PC-3 (cell line): ENCODE measurements at regions not wholly inside any gene's neighbourhood (a gene's known extent, or its start where the extent isn't known, plus 50 kb on each side); places are given as distances from the start of the nearest gene placed in this dataset.
A peak's percentile ranks its signal among the peaks of the same experiment; 100 is the strongest.

Source experiments
- ATAC-seq: fragments of 200-7000 bp; cut with Tn5 transposase; 2 replicates; pipeline ENCODE4 v1.9.1; 2020; ENCODE audit warnings: mild to moderate bottlenecking, moderate library complexity
- BruUV-seq: library from RNA; stranded (reverse); fragments of 400-500 nt; replicated peaks from 2 replicates; lab custom pipeline; 2021; lab: Mats Ljungman, UMichigan
- CTCF ChIA-PET: fragments of 300-600 bp; sonication (Branson Sonifier 250); formaldehyde crosslinking; loops from one replicate; lab custom pipeline; 2022; ENCODE audit warnings: antibody characterized with exemption; lab: Charles Lee
- POLR2A ChIA-PET: fragments of 300-600 bp; sonication (Branson Sonifier 250); formaldehyde crosslinking; loops from one replicate; lab custom pipeline; 2022; ENCODE audit warnings: antibody characterized with exemption; ENCODE audit not compliant: unreplicated experiment; lab: Charles Lee
- DNase-seq: peaks from one replicate; pipeline ENCODE4 v3.0.0-alpha.2; 2015
- H2AFZ ChIP-seq: fragments of 300-600 bp; sonication (generic); 2 replicates; pipeline ENCODE4 v1.6.0; 2016; ENCODE audit warnings: antibody characterized with exemption, low read length
- H3F3A ChIP-seq: fragments of 300-600 bp; sonication (generic); one replicate; pipeline ENCODE4 v1.6.0; 2017; ENCODE audit warnings: antibody characterized with exemption, low read length, control low read depth, mild to moderate bottlenecking; ENCODE audit not compliant: unreplicated experiment
- H3K27ac ChIP-seq: fragments of 300-600 bp; sonication (generic); 2 replicates; pipeline ENCODE4 v1.5.1; 2016; ENCODE audit warnings: mild to moderate bottlenecking, low read length
- H3K27me3 ChIP-seq: fragments of 300-600 bp; sonication (generic); 2 replicates; pipeline ENCODE4 v1.6.1; 2016; ENCODE audit warnings: low read length, mixed read lengths
- H3K36me3 ChIP-seq: fragments of 300-600 bp; sonication (generic); 2 replicates; pipeline ENCODE4 v1.6.1; 2016; ENCODE audit warnings: low read depth, mixed run types, low read length, mixed read lengths
- H3K4me1 ChIP-seq: fragments of 300-600 bp; sonication (generic); 2 replicates; pipeline ENCODE4 v1.5.1; 2016; ENCODE audit warnings: low read length; ENCODE audit not compliant: insufficient read depth
- H3K4me2 ChIP-seq: fragments of 300-600 bp; sonication (generic); 2 replicates; pipeline ENCODE4 v1.6.0; 2016; ENCODE audit warnings: low read length
- H3K4me3 ChIP-seq: fragments of 300-600 bp; sonication (generic); 2 replicates; pipeline ENCODE4 v1.5.1; 2016; ENCODE audit warnings: mild to moderate bottlenecking, low read length, mixed read lengths
- H3K79me2 ChIP-seq: fragments of 300-600 bp; sonication (generic); 2 replicates; pipeline ENCODE4 v1.6.1; 2017; ENCODE audit warnings: low read length, mixed read lengths
- H3K9ac ChIP-seq: fragments of 300-600 bp; sonication (generic); 2 replicates; pipeline ENCODE4 v1.6.0; 2016; ENCODE audit warnings: mild to moderate bottlenecking, low read length
- H3K9me2 ChIP-seq: fragments of 300-600 bp; sonication (generic); replicated peaks from 2 replicates; pipeline ENCODE4 v1.6.1; 2016; ENCODE audit warnings: mixed run types, low read length, mixed read lengths
- H3K9me3 ChIP-seq: fragments of 300-600 bp; sonication (generic); 2 replicates; pipeline ENCODE4 v1.6.1; 2016; ENCODE audit warnings: low read length, mixed read lengths
- H4K20me1 ChIP-seq: fragments of 300-600 bp; sonication (generic); 2 replicates; pipeline ENCODE4 v1.6.1; 2016; ENCODE audit warnings: low read length, mixed read lengths
- CTCF ChIP-seq: fragments of 300-600 bp; sonication (generic); conservative IDR thresholded peaks from 2 replicates; pipeline ENCODE4 v1.5.1; 2017; ENCODE audit warnings: antibody characterized with exemption, low read depth, mild to moderate bottlenecking, low read length
- EZH2 ChIP-seq: fragments of 300-600 bp; sonication (generic); IDR thresholded peaks from one replicate; pipeline ENCODE4 v1.6.1; 2017; ENCODE audit warnings: antibody characterized with exemption, mild to moderate bottlenecking, low read length; ENCODE audit not compliant: unreplicated experiment
- EZH2phosphoT487 ChIP-seq: fragments of 300-600 bp; sonication (generic); IDR thresholded peaks from 2 replicates; pipeline ENCODE4 v1.6.1; 2018; ENCODE audit warnings: mild to moderate bottlenecking, antibody characterized with exemption, low read length, borderline replicate concordance
- intact Hi-C: fragments of 100-400 bp; cut with micrococcal nuclease; formaldehyde crosslinking; loops from 2 replicates; pipeline ENCODE4 v1.9.0; 2023

GRCh38 chr3:152915695-152916094 lies 80.8 kb downstream of the P2RY1 start:
- DNase-seq (peak; percentile 12), ATAC-seq (no peak; the same call in 1 of the 2 replicates)
- Histone ChIP-seq H2AFZ (no peak overlapping the region), H4K20me1 (no peaks in the 10 kb centered on the region), H3K9me2 (no peaks in the 10 kb centered on the region), H3K4me2 (no peak overlapping the region), H3K79me2 (no peaks in the 10 kb centered on the region), H3K9ac (no peak overlapping the region), H3K4me3 (no peak overlapping the region), H3K27ac (no peak overlapping the region), H3K27me3 (no peaks in the 10 kb centered on the region), H3K36me3 (no peaks in the 10 kb centered on the region), H3F3A (no peaks in the 10 kb centered on the region), H3K9me3 (no peaks in the 10 kb centered on the region), H3K4me1 (no peaks in the 10 kb centered on the region)
- TF ChIP-seq EZH2phosphoT487 (no peak), EZH2 (no peak), CTCF (no peak)
- CTCF ChIA-PET = no interaction called here
- POLR2A ChIA-PET = interaction anchor here (0.6 kb wide), 1 partner anchor 24 kb away, joined by 4 read pairs; no protein-coding TSS in a partner anchor
- no TSS peak for BruUV-seq
- intact Hi-C loops = no loop called here

- no peak overlapping the region for H2AFZ ChIP-seq
- TF ChIP-seq EZH2 (no peak), CTCF (no peak), EZH2phosphoT487 (no peak)
- no peaks in the 10 kb centered on the region for H3F3A ChIP-seq
- no peaks in the 10 kb centered on the region for H3K27me3 ChIP-seq
- ATAC-seq (no peak), DNase-seq (no peak)
- CTCF ChIA-PET = no interaction called here
- H3K9ac ChIP-seq = no peak overlapping the region
- no peaks in the 10 kb centered on the region for H3K9me3 ChIP-seq
- no peaks in the 10 kb centered on the region for H3K36me3 ChIP-seq
- no peaks in the 10 kb centered on the region for H4K20me1 ChIP-seq
- no peak overlapping the region for H3K4me2 ChIP-seq
- no peaks in the 10 kb centered on the region for H3K9me2 ChIP-seq
- H3K4me3 ChIP-seq = no peak overlapping the region
- BruUV-seq = no TSS peak
- no peaks in the 10 kb centered on the region for H3K79me2 ChIP-seq
- no peak overlapping the region for H3K27ac ChIP-seq
- H3K4me1 ChIP-seq = no peaks in the 10 kb centered on the region
- POLR2A ChIA-PET = no interaction called here
- intact Hi-C loops = no loop called here
These were observed 81.9 kb downstream of the P2RY1 start for GRCh38 chr3:152916753-152917279.

- intact Hi-C loops = no loop called here
- Histone ChIP-seq H3K79me2 (no peaks in the 10 kb centered on the region), H3K4me2 (no peak overlapping the region), H3K27ac (no peak overlapping the region), H3K4me3 (no peak overlapping the region), H3K36me3 (no peaks in the 10 kb centered on the region), H4K20me1 (no peaks in the 10 kb centered on the region), H3K9ac (no peak overlapping the region), H2AFZ (no peak overlapping the region), H3K9me3 (no peaks in the 10 kb centered on the region), H3F3A (no peaks in the 10 kb centered on the region), H3K9me2 (no peaks in the 10 kb centered on the region), H3K4me1 (no peaks in the 10 kb centered on the region), H3K27me3 (peaks cover 6% of the 10 kb centered on the region; the same call in 1 of the 2 replicates)
- ChIA-PET POLR2A (no interaction called here), CTCF (no interaction called here)
- TF ChIP-seq EZH2 = no peak
- no peak for TF ChIP-seq CTCF
- TF ChIP-seq EZH2phosphoT487 = no peak
- BruUV-seq = no TSS peak
- ATAC-seq (no peak), DNase-seq (no peak)
These were observed 86.4 kb downstream of the P2RY1 start for GRCh38 chr3:152921351-152921750.
